DMS79 (cell line): ENCODE measurements at regions not wholly inside any gene's neighbourhood (a gene's known extent, or its start where the extent isn't known, plus 50 kb on each side); places are given as distances from the start of the nearest gene placed in this dataset.

Source experiments
- DNase-seq: peaks from one replicate; lab custom pipeline; 2025; lab: John Stamatoyannopoulos, UW

DNA sequence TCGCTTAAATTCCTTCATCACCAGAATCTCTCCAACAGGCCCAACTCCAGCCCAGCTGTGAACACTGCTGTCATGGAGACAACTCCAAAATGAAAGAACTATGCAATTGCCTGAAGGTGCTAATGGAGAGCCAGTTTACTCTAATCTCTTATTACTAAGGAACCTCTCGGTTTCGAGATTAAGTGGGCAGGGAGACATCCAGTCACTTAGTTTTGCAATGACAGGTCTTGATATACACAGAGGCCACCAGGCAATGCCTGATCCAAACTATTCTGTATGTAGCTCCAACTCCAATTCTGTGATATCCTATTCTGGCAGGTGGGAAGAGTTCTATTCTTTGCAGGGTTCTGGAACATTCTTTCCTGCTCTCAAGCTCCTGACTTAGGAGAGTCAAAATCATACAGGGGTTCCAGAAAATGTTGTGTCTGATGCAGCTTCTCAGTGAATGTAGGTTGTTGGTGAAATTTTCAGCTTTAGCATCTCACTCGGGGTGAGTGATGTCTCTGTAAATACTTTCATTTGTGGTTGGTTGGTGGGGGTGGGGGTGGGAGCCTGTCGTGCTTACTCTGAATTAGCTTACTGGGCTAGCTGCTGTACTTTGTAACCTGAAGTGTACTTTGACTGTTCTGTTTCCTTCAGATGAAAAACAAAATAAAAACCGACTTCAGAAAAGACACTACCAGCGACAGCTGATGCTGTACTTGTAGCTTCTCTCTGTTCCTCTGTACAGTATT lies 170.9 kb downstream of the PALM2AKAP2 start:
- no peak for DNase-seq

DNA sequence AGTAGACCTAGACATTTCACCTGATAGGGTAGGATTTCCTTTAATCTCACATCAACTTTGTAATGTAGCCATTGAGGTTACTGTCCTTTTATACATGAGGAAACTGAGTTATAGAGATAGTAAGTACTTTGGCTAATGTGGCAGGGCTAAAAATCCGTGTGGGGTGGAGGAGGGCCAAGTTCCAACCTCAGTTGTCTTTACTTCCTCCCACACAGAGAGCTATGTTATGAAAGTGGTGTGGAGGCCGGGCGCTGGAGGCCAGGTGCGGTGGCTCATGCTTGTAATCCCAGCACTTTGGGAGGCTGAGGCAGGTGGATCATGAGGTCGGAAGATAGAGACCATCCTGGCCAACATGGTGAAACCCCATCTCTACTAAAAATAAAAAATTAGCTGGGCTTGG lies 173.3 kb downstream of the PALM2AKAP2 start:
- DNase-seq = no peak

DNA sequence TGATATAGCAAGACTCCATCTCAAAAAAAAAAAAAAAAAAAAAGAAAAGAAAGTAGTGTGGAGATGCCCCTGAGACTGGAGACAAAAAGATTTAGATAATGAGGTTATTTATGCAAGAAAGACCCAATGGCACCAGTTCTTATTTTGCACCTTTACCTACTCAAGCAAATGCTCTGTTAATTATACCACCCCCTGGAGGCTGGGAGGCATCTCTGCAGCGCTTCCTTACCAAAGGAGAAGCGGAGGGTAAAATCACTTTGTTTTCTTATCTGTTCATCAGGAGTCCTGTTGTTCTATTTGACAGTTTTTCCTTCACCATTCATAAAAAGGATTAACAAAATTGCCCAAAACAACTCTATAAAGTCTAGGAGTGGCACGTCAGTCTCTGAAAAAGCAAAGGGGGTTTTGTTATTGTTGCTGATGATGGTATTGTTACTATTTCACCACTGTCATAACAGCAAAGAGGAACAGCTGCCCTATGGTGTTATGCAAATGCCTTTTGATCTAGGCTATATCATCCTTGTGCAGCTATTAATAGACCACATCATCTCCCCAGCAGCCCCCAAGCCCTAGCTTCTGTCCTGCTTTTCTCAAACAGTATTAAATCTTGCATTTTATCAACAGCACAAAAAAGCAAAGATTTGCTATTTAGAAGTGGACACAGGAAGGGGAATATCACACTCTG lies 174.0 kb downstream of the PALM2AKAP2 start:
- DNase-seq = no peak

DNA sequence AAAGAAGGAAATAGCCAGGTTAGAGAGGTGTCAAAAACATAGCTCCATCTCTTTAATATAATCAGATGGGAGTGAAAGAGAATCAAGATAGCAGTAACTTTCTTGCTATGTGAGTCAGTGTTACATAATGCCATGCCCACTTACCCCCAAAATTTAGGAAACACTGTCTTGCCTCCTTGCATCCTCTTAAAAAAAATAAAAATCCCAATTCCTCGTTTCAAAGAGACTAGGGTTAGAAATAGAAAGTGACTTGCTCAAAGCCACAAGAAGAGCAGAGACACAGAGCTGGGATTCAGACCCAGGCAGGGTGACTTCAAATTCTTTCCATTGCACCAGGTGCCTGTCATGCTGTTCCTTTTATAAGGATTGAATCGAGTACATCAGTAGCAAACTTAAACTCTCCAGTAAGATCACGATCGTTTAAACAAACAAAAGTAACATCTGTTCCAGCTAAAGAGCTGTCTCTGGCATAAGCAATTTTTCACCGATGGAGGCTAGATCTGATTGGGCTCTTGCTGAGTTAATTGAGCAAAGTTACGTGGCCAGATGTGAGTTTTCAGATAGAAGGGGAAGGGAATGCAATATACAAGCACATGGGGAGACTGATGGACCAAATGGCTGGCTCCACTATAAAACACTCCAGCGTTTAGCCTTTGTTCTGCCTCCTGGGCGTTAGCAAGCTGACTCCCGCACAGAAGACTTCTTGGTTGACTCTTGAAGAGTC lies 176.9 kb downstream of the PALM2AKAP2 start:
- no peak for DNase-seq

DNA sequence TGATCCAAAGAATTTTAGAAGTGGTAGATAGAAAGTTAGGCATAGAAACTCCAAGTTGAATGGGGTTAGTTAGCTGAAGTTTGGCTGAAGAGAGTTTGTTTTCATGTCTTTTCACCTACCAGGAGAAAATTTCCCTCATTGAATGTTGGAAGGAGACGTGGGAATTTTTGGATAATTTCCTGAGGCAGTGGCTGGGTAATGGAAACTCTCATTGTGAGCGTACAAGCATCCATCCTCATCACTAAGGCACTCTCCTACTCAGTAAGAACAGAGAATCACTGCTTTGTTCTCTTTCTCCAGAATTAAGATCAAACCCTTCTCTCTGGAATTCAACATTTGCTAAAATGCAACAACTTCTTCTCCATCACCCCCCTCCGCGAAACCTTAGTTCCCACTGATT lies 179.7 kb downstream of the PALM2AKAP2 start:
- DNase-seq = no peak

DNA sequence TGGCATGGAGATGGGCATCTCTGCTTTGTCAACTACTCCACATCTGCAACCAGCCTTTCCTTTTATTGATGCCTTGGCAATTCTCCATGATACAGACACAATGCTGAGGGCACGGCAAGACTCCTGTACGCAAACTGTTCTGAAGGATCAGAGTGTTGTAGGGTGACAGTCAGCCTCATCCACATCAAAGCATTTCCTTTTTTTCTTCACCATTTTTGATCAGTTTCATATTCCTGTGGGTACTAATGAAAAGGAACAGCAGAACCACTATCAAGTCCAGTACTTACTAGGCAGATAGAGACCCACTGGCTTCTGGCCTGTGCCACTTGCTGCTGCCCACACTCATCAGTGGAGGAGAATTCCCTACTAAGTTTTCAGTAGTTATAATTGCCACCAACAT lies 181.6 kb downstream of the PALM2AKAP2 start:
- DNase-seq = no peak

DNA sequence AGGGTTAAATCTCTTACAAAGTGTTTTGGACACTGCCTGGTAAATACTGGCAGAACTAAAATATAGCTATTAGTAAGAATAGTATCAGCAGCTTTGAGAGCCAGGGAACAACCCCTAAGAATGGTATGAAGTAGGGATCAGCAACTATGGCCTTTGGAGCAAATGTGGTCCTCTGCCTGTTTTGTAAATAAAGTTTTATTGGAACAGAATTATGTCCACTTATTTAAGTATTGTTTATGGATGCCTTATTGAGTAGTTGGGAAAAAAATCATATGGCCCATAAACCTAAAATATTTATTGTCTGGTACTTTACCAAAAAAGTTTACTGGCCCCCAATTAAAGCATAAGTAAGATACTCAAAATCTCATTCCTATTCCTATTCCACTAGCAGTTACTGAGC lies 182.2 kb downstream of the PALM2AKAP2 start:
- DNase-seq = no peak

DNA sequence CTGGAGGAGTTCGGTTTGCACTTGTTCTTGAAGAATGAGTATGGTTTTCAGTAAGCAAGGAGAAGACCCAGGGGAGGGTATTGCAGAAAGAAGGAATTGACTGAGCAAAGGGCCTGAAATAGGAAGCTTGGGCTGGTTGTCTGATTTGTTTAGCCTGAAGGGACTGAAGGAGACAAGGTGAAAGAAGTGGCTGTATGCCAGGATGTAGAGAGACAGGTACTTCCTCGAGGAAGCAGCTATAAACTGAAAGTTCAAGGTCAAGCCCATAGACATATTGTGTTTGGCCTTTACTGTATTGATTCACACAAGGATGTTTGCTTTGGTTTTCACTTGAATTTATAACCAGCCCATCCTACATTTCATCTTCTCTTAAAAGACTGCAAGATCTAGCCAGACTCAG lies 183.1 kb downstream of the PALM2AKAP2 start:
- no peak for DNase-seq

DNA sequence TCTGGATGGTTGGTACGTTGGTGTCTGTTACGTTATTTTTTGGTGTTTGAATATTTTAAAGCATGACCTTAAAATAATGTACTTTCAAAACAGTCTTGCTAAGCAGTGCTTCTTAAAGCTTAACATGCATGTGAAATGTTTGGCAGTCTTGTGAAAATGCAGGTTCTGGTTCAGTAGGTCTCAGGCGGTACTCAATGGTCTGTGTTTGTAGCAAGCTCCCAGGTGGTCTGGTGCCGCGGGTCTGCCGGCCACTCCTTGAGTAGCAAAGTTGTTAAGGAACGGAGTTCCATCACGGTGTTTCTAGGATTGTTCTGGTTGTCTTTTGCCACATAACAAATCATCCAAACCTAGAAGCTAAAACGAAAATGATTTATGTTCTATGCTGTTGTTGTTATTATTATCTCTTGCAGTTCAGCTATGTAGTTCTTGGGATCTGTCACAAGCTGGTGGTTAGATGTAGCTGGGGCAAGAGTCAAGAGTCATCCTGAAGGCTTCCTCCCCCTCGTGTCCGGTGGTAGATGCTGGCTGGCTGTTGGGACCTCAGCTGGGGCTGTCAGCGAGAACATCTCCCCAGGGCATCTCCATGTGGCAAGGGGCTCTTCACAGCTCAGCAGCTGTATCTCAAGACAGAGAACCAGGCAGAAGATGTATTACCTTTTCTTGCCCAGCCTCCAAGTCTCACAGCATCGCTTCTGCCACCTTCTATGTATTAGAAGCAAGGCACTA lies 186.8 kb downstream of the PALM2AKAP2 start:
- no peak for DNase-seq

DNA sequence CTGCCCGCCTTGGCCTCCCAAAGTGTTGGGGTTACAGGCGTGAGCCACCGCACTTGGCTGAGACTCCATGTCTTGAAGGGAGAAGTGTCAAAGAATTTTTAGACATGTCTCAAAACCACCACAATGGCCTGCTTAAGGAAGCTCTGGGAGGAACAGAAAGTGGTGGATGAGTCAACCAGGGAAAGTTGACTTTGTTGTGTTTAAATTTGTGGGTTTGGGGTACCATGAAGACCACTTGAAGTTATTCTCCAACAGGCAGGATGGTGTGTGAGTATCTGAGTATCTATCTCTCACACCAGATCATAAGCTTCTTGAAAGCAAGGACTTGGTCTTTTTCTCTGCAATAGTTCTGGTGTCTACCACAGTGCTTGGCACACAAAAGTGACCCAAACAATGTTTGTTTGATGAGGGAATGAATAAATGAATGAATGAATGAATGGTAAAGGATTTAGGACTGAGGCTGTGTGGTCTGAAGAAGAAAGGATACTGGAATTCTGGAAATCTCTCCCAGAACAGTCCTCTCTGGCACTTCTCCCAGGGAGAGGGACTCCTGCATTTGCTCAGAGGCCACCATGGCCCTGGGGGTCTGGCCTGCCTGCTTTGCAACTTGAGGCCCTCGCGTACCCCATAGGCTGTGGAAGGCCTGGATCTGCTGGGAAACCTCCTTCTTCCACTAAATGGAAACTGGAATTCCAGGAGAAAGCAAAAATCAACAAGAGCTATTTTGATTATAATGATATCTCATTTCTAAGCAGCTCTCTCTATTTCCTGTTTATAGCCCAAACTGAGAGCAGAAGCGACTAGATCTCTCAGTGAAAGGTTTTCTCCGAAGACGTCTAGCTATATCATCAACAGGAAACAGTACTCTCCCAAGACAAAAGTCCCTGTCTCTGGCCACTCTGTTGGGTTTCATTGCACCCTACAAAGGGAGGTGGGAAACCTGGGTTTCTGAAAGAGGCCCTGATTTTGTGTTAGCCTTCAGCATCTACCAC lies 187.9 kb downstream of the PALM2AKAP2 start:
- no peak for DNase-seq

DNA sequence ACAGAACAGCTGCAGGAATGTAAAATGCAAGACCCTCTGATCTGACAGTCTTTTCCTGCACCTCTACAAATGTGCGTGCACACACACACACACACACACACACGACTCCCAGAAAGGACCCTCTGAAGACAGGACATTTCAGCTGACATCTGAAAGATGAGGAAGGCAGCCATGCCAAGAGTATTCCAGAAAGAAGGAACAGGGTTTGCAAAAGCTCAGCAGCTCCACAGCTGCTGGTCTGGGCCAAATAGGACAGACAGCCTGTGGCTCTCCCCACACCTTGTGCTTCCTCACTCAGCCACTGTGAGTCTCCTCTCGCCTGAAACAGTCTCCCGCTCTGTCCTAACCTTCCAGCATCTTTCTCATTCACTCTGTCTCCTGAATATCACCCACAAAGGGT lies 189.0 kb downstream of the PALM2AKAP2 start:
- no peak for DNase-seq

DNA sequence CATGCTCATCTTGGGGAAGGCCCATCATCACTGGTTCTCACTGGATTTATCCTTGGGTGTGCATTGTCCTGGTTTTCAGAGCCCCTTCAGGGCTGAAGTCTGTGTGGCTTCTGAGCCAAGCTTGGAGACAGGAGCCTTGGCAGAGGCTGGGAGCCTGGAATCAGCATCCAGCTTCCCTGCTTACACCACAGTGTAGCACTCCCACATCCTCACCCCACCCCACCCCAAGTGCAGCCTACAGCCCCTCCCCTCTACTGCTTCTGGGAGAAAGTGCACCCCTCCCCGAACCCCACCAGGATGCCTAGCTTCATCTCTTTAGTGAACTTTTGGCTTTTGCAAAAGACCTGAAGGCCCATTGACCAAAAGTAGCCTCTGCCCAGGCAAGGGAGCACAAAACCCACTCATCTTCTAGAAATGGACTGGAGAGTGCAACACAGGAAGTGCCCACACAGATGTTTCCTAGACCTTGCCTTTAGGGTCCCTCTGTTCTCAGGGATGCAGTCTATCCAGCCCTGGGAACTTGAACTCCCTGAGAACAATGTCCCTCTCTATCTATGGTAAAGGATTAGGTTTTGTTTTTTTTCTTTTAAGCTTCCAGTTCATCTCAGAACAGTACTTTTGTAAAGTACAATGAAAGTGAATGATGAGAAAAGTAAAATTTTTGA lies 189.7 kb downstream of the PALM2AKAP2 start:
- no peak for DNase-seq

DNA sequence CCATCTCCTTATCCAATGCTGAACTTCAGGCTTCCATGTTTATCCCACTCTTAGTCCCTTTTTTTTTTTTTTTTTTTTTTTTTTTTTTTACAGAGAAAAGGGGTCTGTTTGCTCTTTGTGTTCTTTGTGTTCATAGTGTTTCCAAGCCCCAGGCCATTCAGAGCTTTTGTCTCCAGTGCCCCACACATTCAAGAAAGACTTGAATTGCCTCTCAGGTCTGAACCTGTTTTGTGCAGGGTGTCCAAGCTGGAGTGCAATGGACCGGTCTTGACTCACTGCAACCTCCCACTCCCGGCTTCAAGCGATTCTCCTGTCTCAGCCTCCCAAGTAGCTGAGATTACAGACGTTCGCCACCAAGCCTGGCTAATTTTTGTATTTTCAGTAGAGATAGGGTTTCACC lies 191.2 kb downstream of the PALM2AKAP2 start:
- no peak for DNase-seq

DNA sequence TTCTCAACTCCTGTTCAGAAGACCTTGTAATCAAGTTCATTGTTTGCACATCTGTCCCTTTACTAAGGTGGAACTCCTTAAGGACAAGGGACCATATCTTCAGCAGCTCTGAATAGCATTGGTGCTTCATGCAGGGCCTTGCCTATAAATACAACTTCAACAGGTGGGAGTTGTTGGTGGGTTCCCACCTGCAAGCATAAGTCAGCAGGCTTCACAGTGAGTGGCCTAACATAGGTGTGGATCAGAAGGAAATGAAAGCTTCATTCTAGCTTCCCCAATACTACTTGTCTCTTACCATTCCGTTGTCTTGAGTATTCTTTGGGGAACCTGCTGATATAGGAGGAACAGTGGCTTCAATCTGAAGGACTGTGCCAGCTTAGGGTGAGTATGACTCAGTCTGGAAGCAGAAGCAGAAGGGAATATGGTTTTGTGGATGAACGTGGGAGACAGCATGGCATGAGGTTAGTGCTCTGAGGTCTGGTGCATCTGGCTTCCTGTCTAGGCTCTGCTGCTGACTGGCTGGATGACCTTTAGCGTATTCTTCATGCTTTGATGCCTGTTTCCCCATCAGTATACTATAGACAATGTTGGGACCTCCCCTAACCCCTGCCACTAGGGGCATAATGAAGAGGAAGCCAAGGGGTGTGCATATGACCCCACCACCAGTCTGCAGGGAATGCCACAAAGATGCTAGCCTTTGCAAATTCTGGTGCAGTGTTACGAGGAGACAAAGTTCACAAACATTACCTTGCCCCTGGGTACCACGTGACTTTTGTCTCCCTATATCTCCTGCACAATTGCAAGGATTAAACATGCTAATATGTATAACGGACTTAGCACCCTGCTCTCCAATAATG lies 192.3 kb downstream of the PALM2AKAP2 start:
- DNase-seq = no peak

DNA sequence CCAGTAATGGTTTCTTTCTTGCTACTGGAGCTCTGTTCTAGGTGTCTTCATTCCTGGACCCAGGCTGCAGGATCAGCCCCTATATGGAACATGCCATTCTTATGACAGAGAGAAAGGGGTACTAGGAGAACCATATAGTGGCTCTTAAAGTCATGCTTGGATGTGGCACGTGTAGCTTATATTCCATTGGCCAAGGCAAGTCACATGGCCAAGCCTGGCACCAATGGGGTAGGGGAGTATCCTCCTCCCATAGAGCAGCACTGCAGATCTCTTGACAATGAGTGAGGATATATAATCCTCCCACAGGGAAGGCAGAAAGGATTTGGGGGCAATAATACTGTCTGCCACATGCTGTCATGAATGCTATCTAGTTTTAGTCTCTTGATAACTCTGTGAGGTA lies 193.3 kb downstream of the PALM2AKAP2 start:
- no peak for DNase-seq

DNA sequence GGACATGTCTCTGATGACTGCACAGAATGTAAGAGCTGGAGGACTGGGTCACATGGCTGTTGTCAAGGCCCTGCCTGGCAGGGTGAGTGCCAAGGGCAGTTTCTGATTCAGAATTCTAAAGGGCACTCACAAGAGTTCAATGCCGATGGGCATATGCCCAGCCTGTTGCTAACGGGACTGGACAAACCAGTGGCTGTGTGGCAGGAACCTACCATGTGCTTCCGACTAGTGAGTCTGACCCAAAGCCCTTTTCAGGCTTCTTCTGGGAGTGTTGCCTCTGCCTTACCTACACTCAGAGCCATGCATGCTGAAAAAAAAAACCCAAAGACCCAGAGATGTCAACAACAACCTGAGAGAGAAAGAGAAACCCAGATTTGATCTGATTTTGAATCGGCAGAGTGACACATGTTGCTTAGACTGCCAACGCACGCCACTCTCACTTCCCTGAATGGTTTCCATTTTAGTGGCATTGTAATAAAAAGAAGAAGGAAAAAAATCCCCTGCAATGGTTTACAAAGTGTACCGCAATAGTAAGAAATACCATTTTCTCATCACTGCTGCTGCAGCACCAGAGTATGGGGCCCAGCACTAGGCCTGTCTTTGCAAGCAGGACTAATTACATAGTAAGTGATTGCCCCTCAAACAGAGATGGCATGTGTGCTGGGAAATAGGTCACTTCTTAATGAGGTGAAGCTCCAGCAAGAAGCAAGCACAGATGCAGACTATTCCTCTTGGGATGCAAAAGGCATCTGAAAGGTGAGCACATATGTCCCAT lies 194.3 kb downstream of the PALM2AKAP2 start:
- DNase-seq = no peak

DNA sequence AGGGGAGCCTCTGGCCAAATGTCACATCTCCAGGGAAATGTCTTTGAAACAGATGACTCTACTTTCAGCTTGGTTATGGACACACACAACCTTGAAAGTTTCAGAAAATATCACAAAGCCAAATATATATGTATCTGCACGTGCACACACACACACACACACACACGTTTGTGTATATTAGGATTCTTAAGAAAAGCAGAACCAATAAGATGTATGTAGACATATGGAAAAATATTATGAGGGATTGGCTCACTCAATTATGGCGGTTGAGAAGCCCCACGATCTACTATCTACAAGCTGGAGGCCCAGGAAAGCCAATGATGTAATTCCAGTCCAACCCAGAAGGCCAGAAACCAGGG lies 194.9 kb downstream of the PALM2AKAP2 start:
- no peak for DNase-seq

DNA sequence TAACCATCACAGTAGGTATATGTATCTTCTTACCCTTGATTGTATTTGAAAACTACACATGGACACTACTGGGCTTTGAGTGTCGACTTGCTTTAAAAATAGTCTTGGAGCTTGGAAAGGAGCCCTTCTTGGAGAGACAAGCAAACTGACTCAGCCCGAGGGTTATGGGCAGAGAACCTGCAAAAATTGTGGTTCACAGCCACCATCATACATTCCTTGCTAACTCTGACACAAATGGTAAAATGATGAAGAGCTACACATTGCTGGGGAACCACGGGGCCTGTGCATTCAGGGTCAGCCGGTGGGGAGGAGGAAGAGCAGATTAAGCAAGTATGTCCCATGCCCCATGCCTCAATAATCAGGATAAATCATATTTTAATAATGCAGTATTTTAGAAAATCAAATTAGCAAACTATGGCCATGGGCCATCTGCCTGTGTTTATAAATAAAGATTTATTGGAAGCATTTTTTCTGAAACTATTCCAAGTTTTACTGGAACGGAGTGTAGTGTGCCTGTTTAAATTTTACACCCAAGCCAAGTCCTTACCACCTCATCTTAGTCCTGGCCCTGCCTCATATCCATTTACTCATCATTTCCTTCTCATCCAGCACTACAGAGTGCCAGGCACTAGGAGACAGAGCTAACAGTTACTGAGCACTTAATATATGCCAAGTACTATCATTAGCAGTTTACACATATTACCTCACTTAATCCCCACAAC lies 195.7 kb downstream of the PALM2AKAP2 start:
- DNase-seq = no peak
